GM21529 (cell line): ENCODE measurements at regions not wholly inside any gene's neighbourhood (a gene's known extent, or its start where the extent isn't known, plus 50 kb on each side); places are given as distances from the start of the nearest gene placed in this dataset.
"Not testable (repeated sequence)": the region's sequence is repeated elsewhere in the genome, so short reads cannot be mapped to it uniquely, and the experiment has no call there.

Experiments
- ATAC-seq: cut with Tn5 transposase; IDR thresholded peaks from one replicate; pipeline ENCODE4 v1.9.1; 2021; ENCODE audit not compliant: unreplicated experiment

DNA sequence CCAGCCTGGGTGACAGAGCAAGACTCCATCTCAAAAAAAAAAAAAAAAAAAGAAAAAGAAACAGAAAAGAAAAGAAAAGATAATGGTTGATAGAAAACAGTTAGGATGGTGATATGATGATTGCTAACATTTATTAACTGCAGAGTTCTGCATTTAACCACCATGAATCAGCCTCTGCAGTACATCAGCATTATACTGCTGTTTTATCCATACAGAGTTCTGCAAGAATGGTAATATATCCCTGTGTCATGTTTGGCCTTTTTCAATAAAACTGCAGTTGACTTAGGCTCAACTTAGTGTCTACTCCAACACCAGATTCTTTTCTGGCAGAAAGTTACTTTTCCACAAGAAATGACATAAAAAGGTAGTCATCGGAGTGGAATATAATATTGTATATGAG is 62.6 kb downstream of the DUSP6 start:
- ATAC-seq: no peak

DNA sequence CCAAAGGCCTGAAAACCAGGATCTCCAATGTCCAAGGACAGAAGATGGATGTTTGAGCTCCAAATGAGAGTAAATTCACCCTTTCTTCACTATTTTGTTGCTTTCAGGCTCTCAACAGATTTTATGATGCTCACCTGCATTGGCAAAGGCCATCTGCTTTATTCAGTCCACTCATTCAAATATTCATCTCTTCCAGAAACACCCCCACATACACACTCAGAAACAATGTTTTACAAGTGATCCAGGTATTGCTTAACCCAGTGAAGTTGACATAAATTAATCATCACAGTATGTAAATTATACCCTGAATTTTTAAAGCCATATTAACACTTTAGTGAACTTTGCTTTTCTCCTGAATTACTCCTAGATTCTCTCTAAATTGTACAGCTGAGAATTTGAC is 63.3 kb downstream of the DUSP6 start:
- ATAC-seq: no peak

DNA sequence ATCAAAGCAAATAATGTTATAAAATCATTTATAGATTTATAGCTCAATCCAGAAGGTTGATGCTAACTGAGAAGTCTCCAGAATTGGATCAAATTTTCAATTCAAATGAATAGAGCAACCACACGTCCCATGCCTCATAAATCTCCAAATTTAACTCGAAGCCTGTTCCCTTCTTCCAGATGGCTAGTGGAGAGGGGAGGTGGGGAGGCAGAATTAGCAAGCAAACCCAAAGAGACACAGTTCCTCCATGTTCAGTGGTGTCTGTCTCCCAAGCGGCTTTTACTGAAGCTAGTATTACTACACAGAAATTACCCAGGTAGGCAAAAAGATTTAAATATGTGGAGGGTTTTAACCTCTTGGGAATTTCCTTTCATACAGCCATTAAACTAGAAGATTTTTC is 65.8 kb downstream of the DUSP6 start:
- no peak for ATAC-seq

DNA sequence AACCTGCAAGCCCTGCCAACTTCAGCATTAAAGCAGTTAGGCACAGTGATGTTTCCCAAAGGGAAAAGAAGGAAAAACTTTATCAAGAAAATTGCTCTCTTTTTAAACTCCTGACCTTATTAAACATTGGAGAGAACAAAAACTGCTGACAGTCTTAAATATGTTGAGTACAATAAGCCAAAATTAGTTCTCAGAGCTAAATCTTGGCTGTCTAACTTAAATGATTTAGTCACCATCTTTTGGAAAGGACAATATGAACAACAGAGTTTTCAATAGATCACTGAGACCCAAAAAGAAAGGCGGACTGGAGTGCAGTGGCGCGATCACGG is 70.8 kb downstream of the DUSP6 start:
- ATAC-seq: no peak

DNA sequence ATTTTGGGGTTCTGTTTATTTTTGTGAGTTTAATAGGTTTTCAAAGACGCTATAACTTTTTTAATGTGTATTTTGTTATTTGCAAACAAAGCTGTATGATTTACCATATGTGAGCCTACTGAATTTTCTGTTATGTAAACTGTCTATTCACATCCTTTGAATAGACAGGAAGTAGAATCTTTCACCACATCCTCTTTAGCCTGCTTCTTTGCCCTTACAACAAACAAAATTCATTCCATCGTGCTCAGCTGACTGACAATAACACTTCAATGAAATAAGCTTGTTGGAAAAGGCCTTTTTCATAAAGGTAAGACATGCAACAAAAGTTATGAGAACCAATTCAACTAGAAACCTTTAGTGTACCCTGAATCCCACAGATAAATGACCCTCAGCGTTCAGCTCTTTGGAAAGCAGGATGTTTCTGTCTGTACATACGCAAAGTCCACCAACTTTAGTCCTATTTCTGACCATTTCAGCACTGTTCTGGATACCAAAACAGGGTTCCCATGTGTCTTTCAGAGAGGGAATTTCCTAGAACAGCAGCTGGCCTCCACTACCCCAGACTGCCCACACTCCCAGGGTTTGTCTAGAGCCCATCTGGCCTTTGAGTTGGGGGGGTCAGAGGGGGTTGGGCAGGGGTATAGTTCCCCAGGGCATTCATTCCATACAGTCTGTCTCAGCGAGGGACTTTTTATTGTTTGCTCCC is 71.3 kb downstream of the DUSP6 start:
- no peak for ATAC-seq

DNA sequence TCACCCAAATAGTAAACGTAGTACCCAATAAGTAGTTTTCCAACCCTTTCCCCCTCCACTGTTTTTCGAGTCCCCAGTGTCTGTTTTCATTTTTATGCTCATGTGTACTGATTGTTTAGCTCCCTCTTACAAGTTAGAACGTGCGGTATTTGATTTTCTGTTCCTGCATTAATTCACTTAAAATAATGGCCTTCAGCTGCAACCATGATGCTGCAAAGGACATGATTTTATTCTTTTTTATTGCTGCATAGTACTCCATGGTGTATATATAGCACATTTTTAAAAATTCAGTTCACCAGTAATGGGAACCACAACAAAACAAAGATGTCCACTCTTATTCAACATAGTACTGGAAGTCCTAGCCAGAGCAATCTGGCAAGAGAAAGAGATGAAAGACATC is 72.8 kb downstream of the DUSP6 start:
- ATAC-seq: no peak

DNA sequence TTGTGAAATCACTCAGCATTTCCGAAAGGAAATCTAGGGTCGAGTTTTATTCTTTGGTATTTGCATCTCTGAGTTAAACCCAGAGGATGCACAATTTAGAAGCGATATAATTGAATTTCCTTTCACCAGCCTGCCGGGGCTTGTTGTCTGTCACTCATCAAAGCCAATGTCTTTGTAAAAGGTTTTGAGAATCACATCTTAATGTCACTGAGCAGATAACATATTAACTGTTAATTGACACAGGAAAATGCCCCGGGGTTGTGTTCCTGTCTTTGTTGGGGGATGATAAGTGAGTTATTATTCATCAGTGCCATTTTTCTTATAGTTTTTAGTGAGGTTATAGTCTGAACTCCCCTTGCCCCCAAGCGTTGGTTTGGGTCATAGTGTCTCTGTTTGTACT is 73.4 kb downstream of the DUSP6 start:
- ATAC-seq: no peak

DNA sequence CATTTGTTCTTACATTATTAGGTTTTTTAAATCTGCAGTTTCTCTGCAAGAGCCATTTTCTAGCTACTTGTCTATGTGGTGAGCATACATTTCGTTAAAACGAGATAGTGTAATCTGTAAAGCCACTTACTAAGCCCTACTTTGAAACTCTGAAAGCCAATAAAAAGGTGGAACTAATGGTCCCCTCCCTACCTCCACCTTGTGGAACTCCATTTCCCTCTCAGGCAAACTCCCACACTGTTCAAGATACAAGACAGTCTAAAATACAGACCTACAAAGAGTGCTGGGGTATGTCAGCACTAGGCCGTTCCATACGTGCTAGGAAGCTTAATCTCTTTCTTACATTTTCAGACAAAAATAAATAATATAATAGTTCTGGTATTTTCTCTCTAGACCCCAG is 74.1 kb downstream of the DUSP6 start:
- ATAC-seq: no peak

DNA sequence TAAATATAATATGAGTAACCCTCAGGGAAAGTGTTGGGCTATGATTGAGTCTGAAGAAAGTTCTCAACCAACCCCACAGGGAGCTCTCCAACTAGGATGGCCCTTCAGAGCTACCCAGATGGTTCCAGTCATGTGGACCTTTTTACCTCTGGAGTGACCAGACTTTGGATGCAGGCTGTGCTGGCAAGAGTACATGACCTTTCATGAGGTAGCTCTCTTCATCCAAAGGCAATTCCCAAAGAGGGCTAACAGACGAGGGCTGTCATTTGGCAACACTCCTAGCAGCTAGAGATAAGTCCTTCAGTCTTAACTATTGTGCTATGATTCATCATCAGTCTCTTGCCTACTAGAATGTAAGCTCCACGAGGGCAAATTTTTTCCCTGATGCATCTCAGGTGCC is 75.4 kb downstream of the DUSP6 start:
- ATAC-seq: no peak

DNA sequence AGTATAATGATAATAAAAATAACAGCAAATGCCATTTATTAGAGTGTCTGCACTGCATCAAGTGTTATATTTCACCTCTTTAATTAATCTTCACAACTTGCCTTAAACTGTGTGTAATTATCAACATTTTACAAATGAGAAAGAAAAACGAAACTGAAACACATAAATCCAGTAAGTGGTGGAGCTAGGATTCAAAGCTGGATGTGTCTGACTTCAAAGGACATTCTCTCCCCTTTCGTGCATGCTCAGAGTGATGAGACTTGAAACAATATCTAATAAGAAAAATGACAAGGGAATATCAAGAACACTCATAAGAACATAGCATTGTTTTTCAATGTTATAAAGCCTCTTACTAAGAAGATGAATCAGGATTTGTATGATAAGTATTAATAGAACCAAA is 78.8 kb downstream of the DUSP6 start:
- ATAC-seq: no peak

DNA sequence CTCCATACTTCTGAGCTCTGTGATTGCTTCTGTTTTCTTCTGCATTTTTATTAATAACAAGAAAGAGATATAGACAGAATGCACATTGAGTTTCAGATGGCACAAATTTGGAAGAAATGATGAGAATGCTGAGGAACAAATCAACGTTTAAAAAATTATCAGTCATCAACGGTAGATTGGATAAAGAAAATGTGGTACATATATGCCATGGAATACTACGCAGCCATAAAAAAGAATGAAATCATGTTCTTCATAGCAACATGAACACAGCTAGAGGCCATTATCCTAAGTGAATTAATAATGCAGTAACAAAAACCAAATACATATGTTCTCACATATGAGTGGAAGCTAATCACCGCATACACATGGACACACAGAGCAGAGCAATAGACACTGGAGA is 81.8 kb downstream of the DUSP6 start:
- no peak for ATAC-seq

DNA sequence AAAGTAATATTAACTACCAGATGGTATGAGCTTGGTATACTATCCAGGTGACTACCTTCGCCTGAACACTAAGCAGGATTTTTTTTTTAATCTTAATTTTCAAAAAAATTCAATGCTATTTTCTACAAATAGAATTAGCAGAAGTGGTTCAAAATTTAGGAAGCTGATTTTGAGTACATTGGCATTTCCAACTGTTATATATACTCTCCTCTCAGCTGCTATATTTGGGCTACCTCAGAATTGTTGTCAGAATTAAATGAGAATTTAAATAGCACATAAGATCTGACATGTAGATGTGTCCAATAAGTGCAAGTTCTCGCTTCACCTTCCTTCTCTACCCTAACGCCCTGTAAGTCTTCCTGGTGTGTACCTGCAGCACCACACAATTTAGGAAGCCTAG is 83.1 kb downstream of the DUSP6 start:
- ATAC-seq: no peak

DNA sequence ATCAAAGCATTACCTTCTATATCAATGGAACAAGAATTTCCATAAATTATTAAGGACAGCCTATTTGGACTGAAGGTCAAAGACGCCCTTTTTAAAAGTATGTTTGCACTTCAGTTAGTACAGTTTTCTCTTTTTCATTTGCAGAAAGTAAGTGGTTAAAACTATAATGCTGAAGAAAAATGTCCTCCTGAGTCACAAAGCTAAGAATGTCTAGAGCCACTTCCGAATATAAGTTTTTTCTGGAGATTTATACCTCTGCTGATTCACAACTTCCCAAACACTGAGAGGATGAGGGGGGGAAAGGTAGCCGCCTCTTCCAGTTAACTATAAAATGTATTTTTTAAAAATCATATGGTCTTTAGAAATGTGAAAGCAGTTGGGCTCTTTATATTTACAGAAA is 84.9 kb downstream of the DUSP6 start:
- no peak for ATAC-seq

DNA sequence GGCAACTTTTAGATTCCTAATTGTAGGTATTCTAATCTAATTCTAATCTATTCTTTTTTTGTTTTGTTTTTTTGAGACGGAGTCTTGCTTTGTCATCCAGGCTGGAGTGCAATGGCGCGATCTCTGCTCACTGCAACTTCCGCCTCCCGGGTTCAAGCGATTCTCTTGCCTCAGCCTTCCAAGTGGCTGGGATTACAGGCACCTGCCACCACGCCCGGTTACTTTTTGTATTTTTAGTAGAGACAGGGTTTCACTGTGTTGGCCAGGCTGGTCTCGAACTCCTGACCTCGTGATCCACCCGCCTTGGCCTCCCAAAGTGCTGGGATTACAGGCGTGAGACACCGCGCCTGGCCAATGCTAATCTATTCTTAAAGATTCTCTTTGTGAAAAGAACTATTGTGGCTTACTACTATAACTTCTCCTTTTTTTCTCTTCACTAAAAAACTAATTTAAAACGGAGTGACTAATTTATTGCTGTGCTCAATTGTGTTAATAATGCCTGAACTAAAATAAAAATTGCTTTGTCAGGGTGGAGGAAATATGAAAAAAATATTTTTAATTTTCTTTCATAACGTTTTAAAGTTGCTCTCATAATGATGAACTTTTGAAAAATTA is 85.6 kb downstream of the DUSP6 start:
- ATAC-seq: not testable (repeated sequence)

DNA sequence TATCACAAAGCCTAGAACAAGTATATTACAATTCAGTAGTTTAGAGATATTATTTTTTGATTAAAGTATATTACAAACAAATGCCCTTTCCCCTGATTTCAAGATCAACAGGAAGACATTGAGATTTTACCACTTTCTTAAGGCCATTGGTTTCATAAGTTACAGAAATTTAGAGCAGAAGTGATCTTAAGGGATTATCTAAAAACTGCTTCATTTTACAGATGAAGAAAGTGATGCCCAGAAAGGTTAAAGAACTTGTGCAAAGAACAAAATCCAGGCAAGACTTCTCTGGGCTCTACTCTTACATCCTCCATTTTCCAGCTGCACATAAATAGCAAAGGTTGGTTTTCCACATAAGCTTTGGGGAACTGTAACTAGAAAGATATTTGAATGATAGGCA is 87.5 kb downstream of the DUSP6 start:
- ATAC-seq: no peak

DNA sequence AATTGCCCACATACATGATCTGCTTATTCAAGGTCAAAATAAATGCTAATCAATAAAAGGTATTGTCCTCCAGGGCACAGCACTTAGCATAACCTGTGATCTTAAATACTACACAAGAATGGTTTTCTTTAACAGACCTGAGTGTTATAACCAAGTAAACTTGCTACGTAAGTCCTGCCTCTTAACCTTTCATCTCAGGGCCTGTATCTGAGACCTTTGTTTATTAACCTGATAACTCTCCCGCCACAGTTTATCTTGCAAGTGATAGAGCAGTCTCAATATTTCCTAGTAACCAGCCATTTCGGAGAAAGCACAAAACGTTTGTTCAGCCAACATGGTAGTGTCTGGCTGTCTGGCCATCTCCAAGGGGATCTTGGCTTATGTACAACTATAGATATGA is 88.4 kb downstream of the DUSP6 start:
- no peak for ATAC-seq

DNA sequence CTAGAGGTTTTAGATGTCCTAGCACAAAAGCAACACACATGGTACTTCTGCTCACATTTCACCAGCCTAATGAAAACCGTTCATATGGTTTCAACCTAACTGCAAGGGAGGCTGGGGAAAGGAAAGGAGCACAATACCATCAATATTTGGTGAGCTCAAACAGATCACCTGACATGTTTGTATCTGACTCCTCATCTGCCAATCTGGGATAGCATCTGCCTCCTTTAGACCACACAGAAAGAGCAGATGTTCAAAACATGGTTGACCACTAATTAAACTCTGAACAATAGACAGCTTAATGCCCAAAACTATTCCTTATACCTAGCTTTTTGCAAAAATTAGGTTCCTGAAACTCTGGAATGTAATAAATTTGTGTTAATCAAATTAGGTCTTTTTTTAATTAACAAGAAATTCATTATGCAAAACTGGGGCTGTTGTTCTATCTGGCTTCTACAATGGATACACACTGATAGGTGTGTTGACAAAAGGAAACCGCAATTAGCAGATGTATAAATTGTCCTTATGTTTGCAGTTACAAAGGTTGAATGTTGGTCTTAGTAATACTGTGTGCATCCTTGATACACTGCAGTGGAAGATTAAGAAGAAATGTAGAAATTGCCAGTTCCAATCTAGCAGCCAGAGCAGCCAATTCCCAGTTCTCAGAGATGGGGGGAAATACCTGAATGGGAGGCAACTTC is 89.3 kb downstream of the DUSP6 start:
- ATAC-seq: no peak

DNA sequence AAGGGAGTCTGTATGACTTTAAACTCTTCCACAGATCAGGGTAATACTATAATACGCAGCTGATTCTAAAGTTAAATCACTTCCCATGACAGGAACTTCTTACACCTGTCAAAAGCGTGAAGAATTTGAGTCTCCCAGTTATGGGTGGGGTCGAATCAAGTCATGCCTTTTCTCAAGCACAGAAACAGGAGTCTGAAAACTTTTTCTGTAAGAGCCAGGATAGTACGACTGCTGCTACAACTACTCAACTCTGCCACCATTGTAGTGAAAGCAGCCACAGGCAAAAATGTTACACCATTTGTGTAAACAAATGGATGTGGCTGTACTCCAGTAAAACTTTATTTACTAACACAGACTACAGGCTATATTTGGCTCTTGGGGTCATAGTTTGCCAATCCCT is 90.3 kb downstream of the DUSP6 start:
- ATAC-seq: no peak

DNA sequence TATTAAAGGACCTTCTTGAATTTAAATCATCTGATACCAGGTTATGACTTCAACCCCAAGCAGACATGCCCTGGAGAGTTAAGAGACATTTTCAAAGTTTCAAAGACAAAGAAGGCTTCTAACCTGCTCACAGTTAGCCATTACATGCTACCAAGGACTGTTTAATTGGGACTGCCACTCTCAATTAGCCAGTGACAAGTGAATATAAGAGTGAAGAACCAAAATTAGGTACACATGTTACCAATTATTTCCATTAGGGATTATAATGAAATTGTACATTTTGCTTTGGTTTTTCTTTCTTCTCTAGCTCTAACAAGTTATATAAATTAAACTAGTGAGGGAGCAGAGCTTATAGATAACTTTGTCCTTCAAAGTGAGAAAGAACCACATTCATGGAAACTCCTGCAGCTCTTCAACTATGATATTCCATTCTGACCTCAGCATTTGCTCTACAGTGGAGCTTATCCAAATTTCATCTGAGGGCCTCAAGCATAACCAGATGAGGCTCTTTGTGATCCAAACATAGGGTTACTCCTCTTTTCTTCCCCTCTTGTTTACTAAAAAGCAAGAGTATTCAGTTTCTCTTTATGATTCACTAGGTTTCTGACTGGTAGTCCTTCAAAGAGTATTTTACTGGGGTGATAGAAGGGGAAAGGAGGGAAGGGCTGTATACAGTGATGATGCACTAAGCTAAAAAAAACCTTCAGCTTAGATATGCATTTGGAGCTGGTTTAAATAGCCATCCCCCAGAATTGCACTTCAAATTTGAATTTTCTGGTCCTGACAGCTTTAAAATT is 91.3 kb downstream of the DUSP6 start:
- ATAC-seq: no peak

DNA sequence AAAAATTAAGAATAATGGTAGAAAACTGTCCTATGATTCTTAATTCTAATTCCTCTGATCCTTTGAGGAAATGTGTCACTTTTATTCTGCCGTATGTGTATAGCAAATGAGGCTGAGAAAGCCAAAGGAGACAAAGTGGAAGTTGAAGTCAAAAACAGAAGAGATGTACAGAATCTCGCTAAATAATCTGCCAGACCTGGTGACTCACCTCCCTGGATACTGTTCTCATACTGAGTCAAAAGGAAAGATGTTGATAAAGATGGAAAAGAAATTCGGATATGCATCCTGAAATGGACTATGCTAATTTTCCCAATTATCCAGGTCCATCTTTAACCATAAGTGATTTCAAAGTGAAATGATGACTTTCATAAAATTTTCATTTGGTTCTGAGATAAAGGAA is 92.5 kb downstream of the DUSP6 start:
- ATAC-seq: no peak

DNA sequence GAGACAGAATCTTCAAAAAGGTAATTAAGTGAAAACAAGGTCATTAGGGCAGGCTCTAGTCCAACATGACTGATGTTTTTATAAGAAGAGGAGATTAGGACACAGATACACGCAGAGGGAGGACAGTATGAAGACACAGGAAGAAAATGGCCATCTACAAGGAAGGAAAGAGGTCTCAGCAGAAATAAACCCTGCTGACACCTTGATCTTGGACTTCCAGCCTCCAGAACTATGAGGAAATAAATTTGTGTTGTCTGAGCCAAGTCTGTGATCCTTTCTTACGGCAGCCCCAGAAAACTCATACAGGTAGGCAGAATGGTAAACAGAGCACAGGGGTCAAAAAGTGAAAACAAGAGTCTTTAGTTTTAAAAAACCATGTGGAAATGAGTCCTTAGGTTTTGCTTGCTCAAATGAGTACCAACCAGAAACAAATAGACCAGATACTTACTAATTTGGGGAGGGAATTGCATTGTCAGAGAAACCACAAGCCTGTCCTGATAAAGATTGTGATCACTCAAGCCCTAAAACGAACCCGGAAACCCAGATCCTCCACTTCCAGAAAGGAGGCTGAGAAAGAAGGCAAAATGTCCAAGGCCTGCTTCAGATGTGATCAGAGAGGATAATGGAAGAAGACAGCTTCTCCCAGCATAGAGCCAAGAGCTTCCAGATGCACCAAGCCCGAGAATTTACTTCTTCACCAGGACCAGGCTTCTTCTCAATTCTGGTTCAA is 93.9 kb downstream of the DUSP6 start:
- ATAC-seq: no peak
